ENCODE measurements at regions not wholly inside any gene's neighbourhood (a gene's known extent, or its start where the extent isn't known, plus 50 kb on each side); places are given as distances from the start of the nearest gene placed in this dataset.
"Not testable (repeated sequence)": the region's sequence is repeated elsewhere in the genome, so short reads cannot be mapped to it uniquely, and the experiment has no call there.

- DNase-seq, result no peak
- WGBS (ENCODE audit: insufficient coverage), result 88% methylated on average over 3 of the region's 3 CpGs
- ChIA-PET POLR2A (no interaction called here), CTCF (no interaction called here)
- Histone ChIP-seq H3K27me3 (replicated peaks in 2 of 5; ENCODE audit: control insufficient read depth in 4 of 5, insufficient read depth in 5 of 5, low read length in 4 of 5) (no peaks in the 10 kb centered on the region), H3K4me1 (ENCODE audit: control extremely low read depth in 1 of 4, control insufficient read depth in 4 of 4, insufficient read depth in 4 of 4, low read length in 3 of 4) (no peaks in the 10 kb centered on the region), H3K4me3 (ENCODE audit: control insufficient read depth in 1 of 7, extremely low read depth in 1 of 7, insufficient read depth in 4 of 7, low read depth in 2 of 7, low read length in 6 of 7) (no peak overlapping the region), H3K27ac (ENCODE audit: insufficient read depth in 1 of 2, low read depth in 1 of 2, low read length in 2 of 2, poor library complexity in 1 of 2, severe bottlenecking in 2 of 2) (no peak overlapping the region), H3K9me3 (ENCODE audit: control extremely low read depth in 1 of 5, control insufficient read depth in 4 of 5, insufficient read depth in 2 of 5, low read depth in 1 of 5, low read length in 4 of 5) (no peaks in the 10 kb centered on the region), H3K36me3 (ENCODE audit: control insufficient read depth in 4 of 4, insufficient read depth in 4 of 4, low read length in 3 of 4) (no peaks in the 10 kb centered on the region)
Measured at GRCh38 chrX:55379396-55379795, 72.5 kb upstream of the MAGEH1 start.

DNA sequence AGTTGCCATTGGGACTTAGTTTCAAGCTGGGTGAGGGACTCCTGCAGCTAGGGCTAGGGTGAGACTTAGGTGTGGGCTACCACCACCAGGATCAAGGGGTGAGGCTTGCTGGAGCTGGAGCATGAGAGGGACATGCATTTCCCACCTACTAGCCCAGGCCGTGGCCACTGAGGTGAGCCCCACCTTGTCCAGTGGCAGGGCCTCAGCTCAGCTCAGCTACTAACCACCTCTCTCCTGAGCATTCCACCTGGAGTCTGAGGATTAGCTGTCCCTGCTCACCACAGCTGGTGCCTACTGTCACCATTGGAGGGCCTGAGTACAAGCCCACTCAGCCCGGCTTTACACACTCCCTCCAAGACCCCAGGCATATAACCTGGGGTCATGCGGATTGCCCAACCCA lies 62.6 kb upstream of the MAGEH1 start:
- Histone ChIP-seq H3K4me1 (ENCODE audit: control extremely low read depth in 1 of 4, control insufficient read depth in 4 of 4, insufficient read depth in 4 of 4, low read length in 3 of 4) (no peaks in the 10 kb centered on the region), H3K4me3 (ENCODE audit: control insufficient read depth in 1 of 7, extremely low read depth in 1 of 7, insufficient read depth in 4 of 7, low read depth in 2 of 7, low read length in 6 of 7) (no peak overlapping the region), H3K36me3 (ENCODE audit: control insufficient read depth in 4 of 4, insufficient read depth in 4 of 4, low read length in 3 of 4) (no peaks in the 10 kb centered on the region), H3K27me3 (replicated peaks in 2 of 5; ENCODE audit: control insufficient read depth in 4 of 5, insufficient read depth in 5 of 5, low read length in 4 of 5) (peaks cover 0 to 2% (median 0%) of the 10 kb centered on the region in 5 experiments), H3K27ac (ENCODE audit: insufficient read depth in 1 of 2, low read depth in 1 of 2, low read length in 2 of 2, poor library complexity in 1 of 2, severe bottlenecking in 2 of 2) (no peak overlapping the region), H3K9me3 (ENCODE audit: control extremely low read depth in 1 of 5, control insufficient read depth in 4 of 5, insufficient read depth in 2 of 5, low read depth in 1 of 5, low read length in 4 of 5) (peaks cover 0 to 4% (median 1%) of the 10 kb centered on the region in 5 experiments)
- DNase-seq, result no peak
- POLR2A ChIA-PET, result no interaction called here
- CTCF ChIA-PET, result no interaction called here
- WGBS (ENCODE audit: insufficient coverage), result 100% methylated on average over 2 of the region's 3 CpGs

- H3K4me3 ChIP-seq (ENCODE audit: control insufficient read depth in 1 of 7, extremely low read depth in 1 of 7, insufficient read depth in 4 of 7, low read depth in 2 of 7, low read length in 6 of 7); H3K4me1 ChIP-seq (ENCODE audit: control extremely low read depth in 1 of 4, control insufficient read depth in 4 of 4, insufficient read depth in 4 of 4, low read length in 3 of 4); H3K27ac ChIP-seq (ENCODE audit: insufficient read depth in 1 of 2, low read depth in 1 of 2, low read length in 2 of 2, poor library complexity in 1 of 2, severe bottlenecking in 2 of 2); H3K27me3 ChIP-seq (replicated peaks in 2 of 5; ENCODE audit: control insufficient read depth in 4 of 5, insufficient read depth in 5 of 5, low read length in 4 of 5); H3K36me3 ChIP-seq (ENCODE audit: control insufficient read depth in 4 of 4, insufficient read depth in 4 of 4, low read length in 3 of 4); DNase-seq; CTCF ChIA-PET; POLR2A ChIA-PET; H3K9me3 ChIP-seq (ENCODE audit: control extremely low read depth in 1 of 5, control insufficient read depth in 4 of 5, insufficient read depth in 2 of 5, low read depth in 1 of 5, low read length in 4 of 5): not testable (repeated sequence)
- 81% methylated on average over 4 of the region's 4 CpGs for WGBS (ENCODE audit: insufficient coverage)
Measured at GRCh38 chrX:55396836-55397235, 55.1 kb upstream of the MAGEH1 start.

Measured in common myeloid progenitor, CD34-positive (primary cell).